NK-92 (cell line): ENCODE measurements at regions not wholly inside any gene's neighbourhood (a gene's known extent, or its start where the extent isn't known, plus 50 kb on each side); places are given as distances from the start of the nearest gene placed in this dataset.

Source experiments
- DNase-seq: peaks from one replicate; lab custom pipeline; 2025; ENCODE audit not compliant: unreplicated experiment; lab: John Stamatoyannopoulos, UW

DNA sequence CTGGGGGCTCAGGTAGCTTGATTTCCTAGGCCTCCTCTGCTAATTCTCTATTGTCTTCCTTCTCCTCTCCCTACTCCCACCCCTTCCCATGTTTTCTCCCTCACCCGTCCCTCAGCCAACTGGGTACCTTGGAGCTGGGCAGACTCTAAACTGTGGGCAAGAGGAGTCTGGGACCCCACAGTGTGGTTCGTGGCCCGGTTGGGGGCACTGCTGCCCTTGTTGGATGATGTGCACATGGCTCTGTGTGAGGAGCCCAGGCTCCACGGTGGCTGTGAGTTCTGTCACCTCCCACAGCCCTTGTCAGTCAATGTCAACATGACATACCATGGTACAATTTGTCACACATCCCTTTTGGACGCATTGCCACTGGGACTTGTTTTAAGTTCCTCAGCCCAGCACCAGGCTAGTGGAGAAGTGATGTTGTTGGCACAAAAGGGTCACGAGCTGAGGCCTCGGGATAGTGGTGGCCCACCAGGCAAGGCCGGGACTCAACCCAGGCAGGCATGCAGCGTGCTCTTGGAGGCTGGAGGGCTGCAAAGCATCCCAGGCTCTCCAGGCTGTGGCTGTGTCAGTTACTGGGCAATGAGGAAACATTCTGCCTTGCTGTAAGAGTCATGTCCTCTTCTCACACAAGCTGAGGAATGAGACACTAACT, 142.3 kb downstream of the TLE3 start:
- no peak for DNase-seq

DNA sequence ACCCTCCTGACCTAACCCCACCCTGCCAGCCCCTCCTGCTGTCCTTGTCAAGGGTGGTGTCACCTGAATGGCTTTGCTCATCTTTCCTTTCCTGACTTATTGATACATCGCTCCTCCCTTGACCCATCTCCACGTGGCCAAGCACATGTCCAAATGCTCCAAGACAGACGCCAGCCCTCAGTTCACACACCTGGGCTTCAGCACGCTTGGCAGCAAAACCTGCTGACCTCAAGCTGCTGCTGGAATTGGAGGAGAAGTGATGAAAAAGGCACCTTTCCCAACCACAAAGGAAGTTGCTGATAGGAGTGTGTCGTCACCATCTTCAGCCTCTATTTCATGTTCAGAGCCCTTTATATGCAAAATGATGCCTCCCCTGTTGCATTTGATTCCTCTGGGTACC, 141.3 kb downstream of the TLE3 start:
- DNase-seq, result no peak

DNA sequence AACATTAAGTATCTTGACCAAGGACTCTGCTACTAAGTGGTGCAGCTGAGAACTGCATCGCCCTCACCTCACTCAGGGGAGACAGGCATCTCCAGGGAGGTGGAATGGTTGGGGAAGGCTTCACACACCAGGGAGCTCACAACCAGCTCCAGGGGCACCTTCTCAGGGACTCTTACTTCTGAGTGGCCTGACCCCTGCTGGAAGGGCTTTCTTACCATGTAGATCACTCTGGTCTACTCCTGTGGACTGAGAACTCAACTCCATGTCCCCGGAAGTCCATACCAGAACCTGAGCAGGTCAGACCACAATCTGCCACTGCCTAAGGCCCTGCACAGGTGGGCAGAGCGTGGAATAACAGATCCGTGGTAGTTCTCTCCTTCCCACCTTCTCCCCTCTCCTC, 140.5 kb downstream of the TLE3 start:
- DNase-seq, result no peak

DNA sequence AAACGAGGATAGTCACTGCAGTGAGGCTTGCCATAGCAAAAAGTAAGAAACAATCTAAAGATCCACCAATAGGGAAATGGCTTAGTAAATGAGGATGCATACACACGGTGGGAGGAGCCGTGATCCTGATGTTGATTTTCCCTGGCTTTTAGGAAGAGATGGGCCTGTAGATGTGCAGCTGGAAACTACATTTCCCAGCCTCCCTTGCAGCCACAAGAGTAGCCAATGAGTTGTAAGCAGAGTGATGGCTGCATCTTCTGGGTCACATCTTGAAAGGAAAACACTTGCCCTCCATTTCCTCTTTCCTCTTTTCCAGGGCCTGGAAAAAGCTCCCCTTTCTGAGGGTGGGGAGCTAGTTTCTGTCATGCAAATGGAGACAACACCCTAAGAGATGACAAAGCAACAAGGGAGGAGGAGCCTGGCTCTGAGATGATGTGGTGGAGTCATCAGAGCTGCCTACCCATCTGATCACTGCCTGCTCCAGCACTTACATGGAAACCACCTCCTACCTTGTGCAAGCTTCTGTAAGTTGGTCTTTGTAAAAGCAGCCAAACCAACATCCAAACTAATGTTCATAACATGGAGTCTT, 139.1 kb downstream of the TLE3 start:
- no peak for DNase-seq

DNA sequence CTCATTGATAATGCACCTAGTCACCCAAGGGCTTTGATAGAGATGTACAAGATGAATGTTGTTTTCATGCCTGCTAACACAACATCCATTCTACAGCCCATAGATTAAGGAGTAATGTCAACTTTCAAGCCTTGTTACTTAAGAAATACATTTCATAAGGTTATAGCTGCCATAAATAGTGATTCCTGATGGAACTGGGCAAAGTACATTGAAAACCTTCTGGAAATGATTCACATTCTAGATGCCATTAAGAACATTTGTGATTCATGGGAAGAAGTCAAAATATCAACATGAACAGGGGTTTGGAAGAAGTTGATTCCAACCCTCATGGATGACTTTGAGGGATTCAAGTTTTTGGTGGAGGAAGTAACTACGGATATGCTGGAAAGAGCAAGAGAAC, 135.2 kb downstream of the TLE3 start:
- no peak for DNase-seq

DNA sequence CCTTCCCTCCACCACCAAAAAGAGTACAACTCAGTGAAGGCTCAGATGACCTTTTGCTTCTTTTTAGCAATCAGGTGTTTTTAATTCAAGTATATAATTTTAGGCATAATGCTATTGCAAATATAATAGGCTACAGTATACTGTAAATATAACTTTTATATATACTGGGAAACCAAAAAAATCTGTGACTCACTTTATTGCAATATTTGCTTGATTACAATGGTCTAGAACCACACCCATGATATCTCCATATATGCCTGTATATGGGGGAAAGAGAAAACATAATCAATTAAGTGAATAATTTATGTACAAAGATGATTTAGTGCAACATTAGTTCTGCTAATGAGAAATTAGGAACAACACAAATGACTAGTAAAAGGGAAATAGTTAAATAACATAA, 134.3 kb downstream of the TLE3 start:
- DNase-seq, result no peak

DNA sequence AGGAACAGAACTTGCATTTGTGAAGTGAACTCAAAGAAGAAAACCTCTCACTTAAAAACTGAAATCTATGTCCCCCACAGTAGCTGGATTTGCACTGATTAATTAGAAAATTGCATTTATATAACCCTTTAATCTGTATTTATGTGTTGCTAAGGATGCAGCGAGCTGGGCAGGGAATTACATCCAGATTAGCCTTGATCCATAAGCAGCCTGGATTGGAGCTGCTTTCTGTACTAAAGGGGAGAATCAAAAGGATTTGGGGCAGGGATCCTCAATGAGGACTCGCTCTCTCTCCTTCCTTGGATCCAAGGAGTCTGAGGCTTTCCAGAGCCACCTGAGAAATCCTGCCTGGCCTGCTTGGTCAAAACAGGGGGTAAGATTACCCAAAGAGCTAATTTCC, 125.9 kb downstream of the TLE3 start:
- no peak for DNase-seq

DNA sequence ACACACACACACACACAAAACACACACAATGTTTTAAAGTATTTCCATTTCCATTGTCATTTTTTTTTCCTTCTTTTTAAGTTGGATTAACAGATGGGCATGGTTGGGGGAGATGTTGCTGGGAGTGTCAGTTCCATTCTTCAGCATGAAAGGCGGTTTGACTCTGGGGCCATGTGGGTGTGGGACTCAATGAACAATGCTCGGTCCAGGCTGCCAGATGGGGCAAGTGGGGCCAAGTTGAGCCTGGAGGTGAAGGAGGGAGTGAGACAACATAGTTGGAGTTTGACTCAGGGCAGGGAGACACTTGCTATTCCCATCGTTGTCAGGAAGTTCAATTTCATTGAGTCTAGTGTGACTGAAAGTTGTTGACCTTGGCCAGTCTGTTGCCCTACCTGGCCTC, 125.3 kb downstream of the TLE3 start:
- DNase-seq, result no peak

DNA sequence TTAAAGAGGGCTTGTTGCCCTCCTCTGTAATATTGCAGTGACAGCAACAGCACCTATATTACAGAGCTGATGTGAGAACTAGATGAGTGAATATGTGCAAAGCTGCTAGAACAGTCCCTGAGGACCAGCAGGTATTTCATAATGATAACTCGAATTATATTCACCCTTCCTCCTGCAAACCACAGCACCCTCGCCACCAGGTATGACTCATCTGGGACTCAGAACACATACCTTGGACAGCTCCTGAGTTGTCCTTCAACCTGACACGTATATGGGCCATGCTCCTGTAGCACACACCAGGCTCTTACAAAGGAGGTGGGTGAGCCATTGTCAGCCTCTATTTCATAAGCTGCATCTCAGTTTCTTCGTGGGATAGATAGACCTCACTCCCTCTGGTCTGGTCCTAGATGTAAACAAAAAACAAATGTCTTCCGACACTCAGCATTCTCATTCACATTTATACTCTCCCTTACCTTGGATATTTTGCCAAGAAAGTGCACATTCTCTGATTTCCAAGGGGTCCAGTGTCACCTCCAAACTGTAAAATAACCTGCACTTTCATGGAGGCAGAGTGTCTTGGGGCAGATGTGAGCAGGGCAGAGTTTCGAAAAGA, 124.5 kb downstream of the TLE3 start:
- no peak for DNase-seq

DNA sequence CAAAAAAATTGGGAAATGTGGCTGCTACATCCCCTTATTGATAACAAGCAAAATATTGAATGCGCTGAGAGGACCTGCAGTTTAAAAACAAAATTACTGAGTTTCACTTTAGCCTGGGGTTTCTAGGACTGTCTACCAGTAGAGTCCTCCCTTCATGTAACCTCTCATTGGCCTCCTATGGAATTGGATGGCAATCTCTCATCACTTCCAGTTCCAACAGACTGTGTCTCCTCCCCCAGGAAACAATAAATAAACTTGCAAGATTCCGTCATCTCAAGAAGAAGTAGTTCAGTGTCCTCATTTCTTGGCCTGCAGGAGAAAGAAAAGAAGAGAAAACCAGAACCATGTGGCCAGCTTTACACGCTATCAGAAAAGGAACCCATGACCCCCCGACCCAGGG, 123.8 kb downstream of the TLE3 start:
- DNase-seq, result no peak

DNA sequence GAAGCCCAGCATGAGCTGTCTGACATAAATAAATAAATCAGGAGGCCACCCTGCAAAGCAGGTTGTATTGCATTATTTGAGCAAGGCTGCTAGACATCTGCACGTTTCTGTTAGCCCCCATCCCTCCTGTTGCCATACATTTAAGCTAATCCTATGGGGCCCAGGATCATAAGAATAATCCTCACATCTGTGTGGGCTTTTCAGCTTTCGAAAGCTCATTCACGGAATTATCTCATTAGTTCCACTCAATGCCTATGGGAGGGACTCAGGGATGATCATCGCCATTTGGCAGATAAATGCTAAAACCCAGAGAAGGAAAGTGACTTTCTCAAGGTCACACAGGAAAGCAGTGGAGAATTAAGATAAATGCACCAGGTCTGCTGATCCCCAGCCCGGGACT, 123.4 kb downstream of the TLE3 start:
- no peak for DNase-seq

DNA sequence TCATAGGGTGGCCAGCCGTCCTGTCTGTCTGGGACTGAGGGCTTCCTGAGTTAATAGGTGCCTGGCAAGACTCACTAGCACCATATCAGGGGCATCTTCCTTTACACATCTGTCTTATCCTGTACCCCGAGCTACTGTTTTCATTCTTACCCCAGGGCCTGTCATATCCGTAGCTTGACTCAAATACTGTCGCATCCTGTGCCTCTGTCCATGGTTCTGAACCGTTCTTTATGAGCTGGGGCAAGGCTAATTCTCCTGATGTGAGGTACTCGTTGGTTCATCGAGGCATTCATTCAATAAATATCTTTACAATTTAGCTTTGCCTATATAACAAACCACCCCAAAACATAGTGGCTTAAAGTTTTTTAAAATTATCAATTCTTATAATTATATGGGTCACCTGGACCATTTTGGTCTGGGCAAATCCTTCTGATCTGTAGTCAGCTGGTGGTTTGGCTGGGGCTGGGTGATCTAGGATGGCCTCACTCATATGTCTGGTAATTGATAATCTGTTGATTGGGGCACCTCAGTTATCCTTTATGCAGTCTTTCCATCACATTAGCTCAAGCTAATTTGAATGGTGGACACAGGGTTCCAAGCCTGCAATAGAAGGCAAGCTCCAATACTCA, 121.2 kb downstream of the TLE3 start:
- no peak for DNase-seq

DNA sequence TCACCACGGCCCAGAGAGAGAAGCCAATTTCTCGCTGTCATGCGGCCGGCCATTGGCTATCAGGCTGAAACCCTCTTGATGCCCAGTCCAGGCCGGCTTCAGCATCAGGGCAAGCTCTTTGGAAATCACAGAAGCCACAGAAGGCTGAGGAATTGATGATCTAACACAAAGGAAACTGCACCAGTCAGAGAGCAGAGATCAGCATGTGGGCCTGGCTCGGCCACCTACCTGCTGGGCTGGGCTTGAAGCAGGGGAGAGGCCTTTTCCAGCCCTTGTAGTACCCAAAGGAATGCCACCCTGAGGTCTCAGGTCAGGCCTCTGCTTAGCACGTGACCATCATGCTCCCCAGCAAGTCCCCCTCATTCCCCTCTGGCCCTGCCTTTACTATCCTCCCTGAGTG, 119.1 kb downstream of the TLE3 start:
- DNase-seq, result no peak

DNA sequence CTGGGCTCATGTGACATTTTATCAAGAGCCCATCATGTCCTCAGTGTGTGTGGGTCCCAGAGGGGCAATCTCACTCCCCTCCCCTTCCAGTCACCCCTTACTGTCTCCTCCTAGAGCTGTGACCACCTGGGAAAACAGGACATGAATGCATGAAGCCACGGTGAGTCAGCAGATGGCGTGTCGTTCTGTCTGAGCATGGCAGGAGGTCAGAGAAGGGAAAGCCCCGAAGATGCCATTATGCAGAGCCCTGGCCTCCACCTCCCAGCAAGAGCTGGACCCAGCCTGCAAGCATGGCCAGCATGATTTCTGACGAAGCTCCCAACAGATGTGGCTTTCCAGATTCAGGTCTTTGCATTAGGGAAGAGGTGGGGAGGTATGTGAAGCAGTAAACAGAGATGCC, 118.5 kb downstream of the TLE3 start:
- DNase-seq, result no peak

DNA sequence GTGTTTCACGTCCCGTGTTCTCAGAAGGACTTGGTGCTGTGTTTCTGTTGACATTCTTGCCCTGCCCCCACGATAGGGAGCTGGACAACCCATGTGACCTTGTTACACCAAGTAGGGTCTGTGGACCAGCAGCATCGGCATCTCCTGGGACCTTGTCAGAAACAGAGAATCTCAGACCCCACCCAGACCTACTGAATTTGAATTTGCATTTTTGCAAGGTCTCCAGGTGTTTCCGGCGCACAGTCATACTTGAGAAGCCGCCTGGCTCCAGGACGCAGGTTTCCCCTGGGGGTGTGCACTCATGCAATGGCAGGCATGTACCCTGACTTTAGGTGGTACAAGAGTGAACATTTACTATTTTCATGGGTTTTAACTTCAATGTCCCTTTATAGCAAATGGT, 117.9 kb downstream of the TLE3 start:
- no peak for DNase-seq

DNA sequence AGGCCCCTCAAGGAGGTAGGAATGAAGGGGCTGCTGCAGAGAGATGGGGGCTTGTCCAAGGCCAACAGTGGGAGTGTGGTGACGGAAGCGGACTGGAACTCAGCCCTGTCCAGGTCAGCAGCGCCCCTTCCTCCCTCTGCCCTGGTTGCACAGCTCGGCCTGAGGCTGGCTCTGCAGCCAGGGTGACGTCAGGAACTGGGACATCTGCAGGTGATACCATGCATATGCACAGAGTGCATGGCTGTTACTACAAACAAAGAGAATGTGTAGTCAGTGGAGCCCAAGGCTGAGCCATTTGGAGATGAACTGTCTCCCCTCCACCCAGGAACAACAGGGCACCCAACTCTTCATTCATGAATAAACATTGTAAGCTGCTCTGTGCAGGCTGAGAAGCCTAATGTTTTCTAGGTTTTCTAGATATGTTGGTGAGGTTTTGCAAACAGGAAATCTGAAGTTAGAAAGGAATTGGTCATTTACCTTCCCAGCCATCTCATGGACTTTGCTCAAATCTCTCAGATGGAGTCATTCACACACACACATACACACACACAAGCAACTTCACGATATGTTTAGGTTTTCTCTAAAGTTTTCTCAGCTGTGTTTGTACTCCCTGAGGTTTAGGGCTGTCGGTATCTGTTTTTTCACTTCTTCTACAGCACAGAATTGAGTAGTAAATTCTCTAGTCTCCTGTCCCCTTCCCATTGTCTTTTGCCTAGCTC, 117.2 kb downstream of the TLE3 start:
- no peak for DNase-seq

DNA sequence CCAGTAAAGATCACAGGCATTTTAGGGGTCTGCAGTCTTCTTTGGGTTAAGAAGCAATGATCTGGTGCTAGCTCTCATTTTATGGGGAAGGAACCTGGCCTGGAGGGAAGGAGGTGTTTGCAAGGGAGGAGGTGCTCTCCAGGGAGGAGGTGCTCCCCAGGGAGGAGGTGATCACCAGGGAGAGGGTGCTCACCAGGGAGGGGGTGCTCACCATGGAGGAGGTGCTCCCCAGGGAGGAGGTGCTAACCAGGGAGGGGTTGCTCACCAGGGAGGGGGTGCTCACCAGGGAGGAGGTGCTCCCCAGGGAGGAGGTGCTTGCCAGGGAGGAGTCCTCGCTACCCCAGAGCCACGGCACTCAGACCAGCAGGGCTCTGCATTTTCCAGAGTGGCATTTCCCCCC, 115.7 kb downstream of the TLE3 start:
- DNase-seq, result no peak

DNA sequence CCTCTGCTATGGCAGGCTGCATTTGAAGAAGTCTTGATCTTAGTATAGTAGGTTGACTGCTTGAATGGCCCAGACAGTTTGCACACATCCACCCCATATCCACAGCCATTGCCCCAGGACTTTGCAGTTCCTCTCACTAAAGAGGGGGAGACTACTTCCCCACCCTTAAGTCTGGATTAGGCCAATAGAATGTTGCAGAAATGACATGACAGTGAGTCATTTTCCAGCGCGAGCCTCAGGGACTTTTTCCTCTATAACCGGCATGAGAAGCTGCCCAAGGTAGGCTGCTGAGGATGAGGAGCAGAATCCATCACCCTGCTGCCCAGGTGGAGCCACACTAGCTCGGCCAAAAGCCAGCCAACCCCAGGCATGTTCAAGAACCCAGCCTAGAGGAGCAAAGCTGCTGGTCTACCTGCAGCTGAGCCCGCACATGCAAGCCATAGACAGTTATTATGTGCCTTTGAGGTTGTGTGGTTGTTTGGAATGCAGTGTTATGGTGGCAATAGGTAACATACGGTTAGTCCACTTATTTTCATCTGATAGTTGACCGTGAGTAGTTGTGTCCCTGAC, 113.9 kb downstream of the TLE3 start:
- no peak for DNase-seq

DNA sequence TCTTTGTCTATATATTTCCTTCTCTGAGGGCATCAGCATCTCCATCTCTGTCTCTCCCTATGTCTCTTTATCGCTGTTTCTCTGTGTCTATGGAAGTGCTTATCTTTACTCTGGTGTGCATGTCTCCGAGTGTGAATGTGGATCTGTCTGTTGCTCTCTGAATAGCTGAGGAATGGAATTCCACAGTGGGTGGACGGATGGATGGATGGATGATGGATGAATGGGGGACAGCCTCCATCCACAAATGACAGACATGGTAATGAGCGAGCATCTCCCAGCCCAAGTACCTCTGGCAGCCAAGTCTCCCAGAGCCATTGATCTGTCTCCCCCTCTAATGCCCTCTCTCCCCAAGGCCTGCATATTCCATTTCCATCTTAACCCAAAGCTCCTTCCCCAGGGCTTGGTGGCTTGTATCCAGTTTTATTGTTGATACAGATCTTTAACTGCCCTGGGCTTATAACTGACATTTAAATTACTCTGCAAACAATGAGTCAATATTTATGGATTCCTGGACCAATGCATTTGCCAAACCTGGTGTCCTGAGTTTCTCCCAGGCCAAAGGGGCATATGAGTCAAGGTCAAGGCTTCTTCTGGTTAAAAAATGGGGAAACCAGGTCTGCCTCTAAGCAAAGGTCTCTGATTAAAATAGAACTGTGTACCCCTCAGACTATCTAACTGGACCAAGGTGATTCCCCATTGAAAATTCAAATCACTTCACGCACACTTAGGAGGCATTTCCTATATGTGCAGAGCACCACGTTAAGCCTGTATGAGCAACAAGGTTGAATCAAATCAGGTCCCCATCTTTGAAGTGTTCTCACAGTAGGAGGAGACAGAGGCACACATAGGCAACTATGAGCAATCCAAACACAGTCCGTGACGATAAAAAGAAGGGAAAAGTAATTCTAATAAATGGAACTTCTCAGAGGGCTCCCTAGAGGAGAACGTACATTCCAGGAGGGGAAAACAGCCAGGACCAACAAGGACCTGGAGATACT, 109.9 kb downstream of the TLE3 start:
- no peak for DNase-seq

DNA sequence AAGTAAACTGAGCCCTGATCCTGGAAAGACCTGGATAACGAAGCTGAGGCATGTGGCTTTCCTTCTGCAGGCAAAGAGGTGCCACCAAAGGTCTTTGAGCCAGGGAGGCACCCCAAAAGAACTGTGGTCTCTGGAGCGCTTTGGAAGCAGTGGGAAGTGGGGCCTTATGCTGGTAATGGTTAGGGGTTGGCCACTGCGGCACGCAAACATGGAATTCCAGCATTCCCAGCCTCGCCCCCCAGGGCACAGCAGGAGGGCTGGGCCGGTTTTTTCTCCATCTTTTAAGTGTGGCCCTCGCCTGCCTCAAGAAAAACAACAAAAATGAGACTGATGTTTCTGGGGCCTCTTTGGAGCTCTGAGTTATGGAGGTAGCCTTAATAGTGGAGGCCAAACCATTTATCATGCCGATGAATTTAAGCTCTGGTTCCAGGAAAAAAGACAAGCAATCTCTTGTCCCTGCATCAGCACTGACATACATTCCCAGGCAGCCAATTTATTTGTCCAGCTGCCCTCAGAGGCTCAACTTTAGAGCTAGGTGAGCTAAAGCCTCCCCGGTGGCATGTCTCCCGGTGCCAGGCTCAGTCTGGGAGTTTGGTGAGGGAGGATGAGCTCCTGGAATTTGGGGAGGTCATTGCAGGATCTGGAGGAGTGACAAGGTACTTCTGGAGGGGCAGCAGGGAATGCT, 109.0 kb downstream of the TLE3 start:
- no peak for DNase-seq
